ENCODE measurements at regions not wholly inside any gene's neighbourhood (a gene's known extent, or its start where the extent isn't known, plus 50 kb on each side); places are given as distances from the start of the nearest gene placed in this dataset.

- no peaks in the 10 kb centered on the region for H3K27me3 Mint-ChIP-seq (ENCODE audit: insufficient read depth)
- H3K4me1 Mint-ChIP-seq (ENCODE audit: low read depth): no peaks in the 10 kb centered on the region
- H3K36me3 Mint-ChIP-seq (ENCODE audit: low read depth): no peaks in the 10 kb centered on the region
- no peak for DNase-seq (ENCODE audit: low spot score)
- intact Hi-C loops (cut with micrococcal nuclease): no loop called here
- H3K9me3 Mint-ChIP-seq: peaks cover 4% of the 10 kb centered on the region
- no peak overlapping the region for H3K27ac Mint-ChIP-seq
- no peak overlapping the region for H3K4me3 Mint-ChIP-seq
Observed at GRCh38 chr20:16167423-16168130, 405.7 kb downstream of the KIF16B start.

DNA sequence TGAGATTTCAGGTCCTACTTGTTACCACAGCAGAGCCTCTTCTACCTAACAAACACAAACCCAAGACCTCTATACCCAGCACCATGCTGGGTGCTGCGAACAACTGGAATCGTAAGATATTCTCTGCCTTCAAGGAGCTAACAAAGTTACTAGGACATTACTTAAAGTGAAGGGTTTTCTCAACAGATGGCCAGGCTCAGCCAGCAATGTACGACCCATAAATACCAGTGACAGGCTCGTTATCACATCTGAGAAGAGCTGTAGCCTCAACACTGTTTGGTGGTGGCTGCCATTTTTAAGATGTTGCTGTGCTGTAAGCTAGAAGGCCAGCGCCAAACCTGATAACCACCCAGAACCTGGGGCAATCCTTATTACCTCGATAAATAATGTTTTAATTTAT is 406.5 kb downstream of the KIF16B start:
- no peaks in the 10 kb centered on the region for H3K27me3 Mint-ChIP-seq (ENCODE audit: insufficient read depth)
- no peaks in the 10 kb centered on the region for H3K4me1 Mint-ChIP-seq (ENCODE audit: low read depth)
- no peak for DNase-seq (ENCODE audit: low spot score)
- intact Hi-C loops (cut with micrococcal nuclease): no loop called here
- no peak overlapping the region for H3K4me3 Mint-ChIP-seq
- H3K9me3 Mint-ChIP-seq: peaks cover 4% of the 10 kb centered on the region
- no peaks in the 10 kb centered on the region for H3K36me3 Mint-ChIP-seq (ENCODE audit: low read depth)
- no peak overlapping the region for H3K27ac Mint-ChIP-seq

- no peaks in the 10 kb centered on the region for H3K27me3 Mint-ChIP-seq (ENCODE audit: insufficient read depth)
- no peak for DNase-seq (ENCODE audit: low spot score)
- H3K27ac Mint-ChIP-seq: no peak overlapping the region
- no peaks in the 10 kb centered on the region for H3K36me3 Mint-ChIP-seq (ENCODE audit: low read depth)
- H3K9me3 Mint-ChIP-seq: peaks cover 6% of the 10 kb centered on the region
- no peaks in the 10 kb centered on the region for H3K4me1 Mint-ChIP-seq (ENCODE audit: low read depth)
- H3K4me3 Mint-ChIP-seq: no peak overlapping the region
- intact Hi-C loops (cut with micrococcal nuclease): loop anchor here (10.0 kb wide), 1 partner anchor 64 kb away; no protein-coding TSS in a partner anchor
Observed at GRCh38 chr20:16158976-16159286, 414.3 kb downstream of the KIF16B start.

DNA sequence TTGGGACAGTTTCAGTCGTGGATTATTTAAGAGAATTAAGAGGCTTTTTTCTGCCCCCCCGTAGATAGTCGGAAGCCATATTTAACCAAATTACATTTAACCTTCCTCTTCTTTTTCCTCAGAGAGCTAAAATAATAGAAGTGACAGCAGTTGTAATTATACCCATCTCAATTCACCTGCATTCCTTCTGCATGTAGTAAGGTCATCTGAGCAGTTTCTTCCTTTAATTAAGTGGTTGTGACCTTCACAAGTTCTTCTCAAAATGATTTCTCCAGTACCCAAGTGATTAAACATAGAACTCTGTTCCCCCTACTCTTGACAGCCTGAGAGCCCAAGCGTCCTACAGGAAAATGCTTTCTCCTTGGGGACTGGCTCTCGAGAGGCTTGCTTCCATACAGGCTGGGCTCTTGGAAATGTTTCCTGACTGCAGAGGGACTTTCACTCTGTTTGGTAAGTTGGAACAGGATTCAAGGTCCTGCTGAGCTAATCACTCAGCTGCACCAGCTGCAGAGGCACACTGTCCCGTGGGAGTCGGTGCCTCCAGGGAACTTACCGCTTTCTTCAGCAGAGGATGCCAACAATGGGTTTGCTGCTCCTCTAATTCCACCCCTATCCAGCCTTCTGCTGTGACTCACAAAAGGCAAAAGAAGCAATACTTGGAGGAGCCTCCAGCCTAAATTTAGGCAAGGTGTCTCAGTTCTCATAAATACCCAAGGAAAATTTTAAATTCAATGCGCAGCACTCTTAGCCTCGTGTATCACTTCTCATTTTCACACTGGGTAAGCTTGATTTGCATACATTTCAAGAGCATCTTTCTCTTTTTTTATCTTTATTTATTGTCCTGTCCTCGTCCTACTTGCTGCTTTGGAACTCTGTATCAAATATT is 414.9 kb downstream of the KIF16B start:
- no peak for DNase-seq (ENCODE audit: low spot score)
- H3K27ac Mint-ChIP-seq: no peak overlapping the region
- H3K4me3 Mint-ChIP-seq: no peak overlapping the region
- H3K4me1 Mint-ChIP-seq (ENCODE audit: low read depth): no peaks in the 10 kb centered on the region
- no peaks in the 10 kb centered on the region for H3K27me3 Mint-ChIP-seq (ENCODE audit: insufficient read depth)
- intact Hi-C loops (cut with micrococcal nuclease): loop anchor here (10.0 kb wide), 1 partner anchor 64 kb away; no protein-coding TSS in a partner anchor
- H3K9me3 Mint-ChIP-seq: peaks cover 7% of the 10 kb centered on the region
- no peaks in the 10 kb centered on the region for H3K36me3 Mint-ChIP-seq (ENCODE audit: low read depth)

- intact Hi-C loops (cut with micrococcal nuclease): no loop called here
- no peak overlapping the region for H3K27ac Mint-ChIP-seq
Observed at GRCh38 chr20:16147916-16148315, 425.3 kb downstream of the KIF16B start.

DNA sequence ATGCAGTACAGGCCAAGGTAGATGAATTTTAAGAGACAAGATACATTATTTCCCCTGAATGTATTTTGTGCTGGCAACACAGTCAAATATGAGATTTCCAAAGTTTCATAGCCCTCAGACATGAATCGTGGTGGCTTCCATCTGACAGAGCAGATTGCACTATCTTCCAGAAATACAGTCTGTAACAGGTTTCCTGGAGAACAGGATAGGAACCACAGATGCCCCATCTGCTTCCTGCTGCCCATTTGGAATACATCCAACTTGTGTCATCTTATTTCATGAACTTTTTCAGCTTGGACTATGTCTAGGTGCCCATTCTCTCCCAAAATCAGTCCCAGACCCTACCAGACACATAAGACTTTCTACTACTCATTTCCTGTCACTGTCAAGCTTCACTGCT is 426.0 kb downstream of the KIF16B start:
- no peak overlapping the region for H3K27ac Mint-ChIP-seq
- no peaks in the 10 kb centered on the region for H3K27me3 Mint-ChIP-seq (ENCODE audit: insufficient read depth)
- H3K4me3 Mint-ChIP-seq: no peak overlapping the region
- peaks cover 6% of the 10 kb centered on the region for H3K9me3 Mint-ChIP-seq
- no peaks in the 10 kb centered on the region for H3K4me1 Mint-ChIP-seq (ENCODE audit: low read depth)
- H3K36me3 Mint-ChIP-seq (ENCODE audit: low read depth): no peaks in the 10 kb centered on the region
- DNase-seq (ENCODE audit: low spot score): no peak
- intact Hi-C loops (cut with micrococcal nuclease): no loop called here

More at GRCh38 chr20:16147916-16148315, 425.3 kb downstream of the KIF16B start:
- DNase-seq (ENCODE audit: low spot score): no peak
- Mint-ChIP-seq H3K4me3 (no peak overlapping the region), H3K36me3 (ENCODE audit: low read depth) (no peaks in the 10 kb centered on the region), H3K4me1 (ENCODE audit: low read depth) (no peaks in the 10 kb centered on the region), H3K27me3 (ENCODE audit: insufficient read depth) (no peaks in the 10 kb centered on the region), H3K9me3 (peaks cover 6% of the 10 kb centered on the region)

DNA sequence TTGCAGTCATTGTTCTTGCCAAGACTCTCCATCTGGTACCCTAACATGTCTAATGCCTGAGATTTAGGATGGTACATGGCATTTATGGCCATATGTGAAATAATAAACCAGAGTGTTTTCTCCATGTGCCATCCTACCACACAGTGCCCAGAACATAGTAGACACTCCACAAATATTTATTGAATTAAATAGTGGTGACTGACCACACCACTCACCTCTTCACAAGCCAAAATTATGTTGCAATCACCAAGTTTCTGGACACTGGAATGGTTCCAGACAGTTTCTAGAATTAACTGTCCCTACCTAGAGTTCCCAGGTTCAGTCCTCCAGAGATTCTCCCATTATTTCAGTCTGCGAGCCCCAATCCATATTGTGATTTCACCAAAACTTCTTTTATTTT is 427.3 kb downstream of the KIF16B start:
- no peak for DNase-seq (ENCODE audit: low spot score)
- Mint-ChIP-seq H3K27me3 (ENCODE audit: insufficient read depth) (no peaks in the 10 kb centered on the region), H3K4me3 (no peak overlapping the region), H3K9me3 (peaks cover 6% of the 10 kb centered on the region), H3K4me1 (ENCODE audit: low read depth) (no peaks in the 10 kb centered on the region), H3K36me3 (ENCODE audit: low read depth) (no peaks in the 10 kb centered on the region), H3K27ac (no peak overlapping the region)
- intact Hi-C loops (cut with micrococcal nuclease): no loop called here

DNA sequence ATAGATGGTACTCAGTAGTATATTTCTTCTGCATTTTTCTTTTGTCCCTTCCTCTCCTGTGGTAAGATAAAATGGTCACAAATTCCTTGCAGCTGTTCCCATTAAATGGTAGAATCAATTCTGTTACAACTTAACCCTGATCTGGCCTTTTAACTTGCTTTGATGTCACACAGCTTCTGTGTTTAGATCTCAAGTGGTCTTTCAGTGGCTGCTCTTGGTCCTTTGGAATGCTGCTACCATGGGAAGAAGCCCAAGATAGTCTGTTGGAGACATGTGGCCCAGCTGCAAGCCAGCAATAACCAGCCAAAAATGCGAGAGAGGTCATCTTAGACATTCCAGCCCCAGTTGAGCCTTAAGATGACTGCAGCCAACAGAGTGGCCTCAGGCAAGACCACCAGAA is 429.7 kb downstream of the KIF16B start:
- Mint-ChIP-seq H3K4me3 (no peak overlapping the region), H3K9me3 (no peaks in the 10 kb centered on the region), H3K27me3 (ENCODE audit: insufficient read depth) (no peaks in the 10 kb centered on the region), H3K4me1 (ENCODE audit: low read depth) (no peaks in the 10 kb centered on the region), H3K36me3 (ENCODE audit: low read depth) (no peaks in the 10 kb centered on the region), H3K27ac (no peak overlapping the region)
- intact Hi-C loops (cut with micrococcal nuclease): no loop called here
- DNase-seq (ENCODE audit: low spot score): no peak

GRCh38 chr20:16135630-16136029 is 437.6 kb downstream of the KIF16B start:
- intact Hi-C loops (cut with micrococcal nuclease): no loop called here
- no peak for DNase-seq (ENCODE audit: low spot score)
- Mint-ChIP-seq H3K27me3 (ENCODE audit: insufficient read depth) (no peaks in the 10 kb centered on the region), H3K36me3 (ENCODE audit: low read depth) (no peaks in the 10 kb centered on the region), H3K9me3 (peaks cover 6% of the 10 kb centered on the region), H3K4me1 (ENCODE audit: low read depth) (no peaks in the 10 kb centered on the region), H3K4me3 (no peak overlapping the region), H3K27ac (no peak overlapping the region)

DNA sequence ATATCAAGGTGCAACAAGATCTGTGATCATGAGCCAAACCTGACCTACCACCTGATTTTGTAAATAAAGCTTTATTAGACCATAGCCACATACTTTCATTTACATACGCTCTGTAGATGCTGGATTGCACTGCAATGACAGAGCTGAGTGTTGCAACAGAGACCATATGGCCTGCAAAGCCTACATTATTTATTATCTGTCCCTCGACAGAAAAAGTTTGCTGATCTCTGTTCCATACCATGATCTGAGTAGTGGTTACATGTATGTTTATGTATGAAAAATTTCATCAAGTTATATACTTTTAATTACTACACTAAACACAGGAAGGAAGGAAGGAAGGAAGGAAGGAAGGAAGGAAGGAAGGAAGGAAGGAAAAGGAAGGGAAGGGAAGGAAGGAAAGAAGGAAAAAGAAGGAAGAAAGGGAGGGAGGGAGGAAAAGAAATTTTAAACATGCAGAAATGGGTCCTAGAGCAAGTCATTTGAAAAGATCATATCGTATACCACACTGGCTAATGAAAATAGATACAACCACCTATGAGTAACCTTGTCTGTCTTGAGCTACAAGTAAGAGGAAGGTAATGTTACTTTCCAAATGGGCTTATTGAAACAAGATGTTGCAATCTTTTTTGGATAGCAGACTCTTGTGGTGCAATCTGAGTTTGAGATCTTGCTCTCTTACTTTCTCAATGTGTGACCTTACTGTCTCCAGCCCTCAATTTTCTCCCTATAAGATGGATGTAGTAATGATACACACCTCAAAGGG is 441.0 kb downstream of the KIF16B start:
- intact Hi-C loops (cut with micrococcal nuclease): no loop called here
- Mint-ChIP-seq H3K4me1 (ENCODE audit: low read depth) (no peaks in the 10 kb centered on the region), H3K36me3 (ENCODE audit: low read depth) (no peaks in the 10 kb centered on the region)

GRCh38 chr20:16129411-16129810 is 443.8 kb downstream of the KIF16B start:
- no peak overlapping the region for H3K27ac Mint-ChIP-seq
- intact Hi-C loops (cut with micrococcal nuclease): no loop called here
- no peak overlapping the region for H3K4me3 Mint-ChIP-seq
- no peaks in the 10 kb centered on the region for H3K4me1 Mint-ChIP-seq (ENCODE audit: low read depth)
- H3K27me3 Mint-ChIP-seq (ENCODE audit: insufficient read depth): no peaks in the 10 kb centered on the region
- H3K9me3 Mint-ChIP-seq: no peaks in the 10 kb centered on the region
- no peaks in the 10 kb centered on the region for H3K36me3 Mint-ChIP-seq (ENCODE audit: low read depth)
- DNase-seq (ENCODE audit: low spot score): no peak

More for the DNA sequence above, 441.0 kb downstream of the KIF16B start:
- peaks cover 6% of the 10 kb centered on the region for H3K9me3 Mint-ChIP-seq
- no peak overlapping the region for H3K4me3 Mint-ChIP-seq
- no peak overlapping the region for H3K27ac Mint-ChIP-seq
- no peak for DNase-seq (ENCODE audit: low spot score)
- H3K27me3 Mint-ChIP-seq (ENCODE audit: insufficient read depth): no peaks in the 10 kb centered on the region

DNA sequence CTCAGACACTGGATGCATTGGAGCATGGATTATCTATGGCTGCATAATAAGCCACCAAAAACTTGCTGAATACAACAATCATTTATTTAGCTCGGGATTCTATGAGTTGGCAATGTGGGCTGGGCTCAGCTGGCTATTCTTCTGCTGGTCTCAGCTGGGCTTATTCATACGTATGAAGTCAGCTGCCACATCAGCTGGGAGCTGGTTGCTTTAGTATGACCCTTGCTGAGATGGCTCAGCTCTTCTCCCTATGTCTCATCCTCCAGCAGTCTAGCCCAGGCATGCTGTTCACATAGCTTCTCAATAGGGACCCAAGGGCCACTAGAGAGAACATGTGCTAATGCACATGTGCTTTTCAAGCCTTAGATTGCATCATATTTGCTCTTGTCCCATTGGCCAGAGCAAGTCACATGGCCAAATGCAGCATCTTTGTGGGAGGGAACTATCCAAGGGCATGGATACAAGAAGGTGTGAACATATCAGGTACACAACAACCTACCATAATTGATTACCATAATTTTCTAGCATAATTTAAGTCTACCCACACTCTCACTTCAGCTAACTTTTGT is 444.6 kb downstream of the KIF16B start:
- no peak overlapping the region for H3K4me3 Mint-ChIP-seq
- intact Hi-C loops (cut with micrococcal nuclease): no loop called here
- no peak for DNase-seq (ENCODE audit: low spot score)
- no peaks in the 10 kb centered on the region for H3K36me3 Mint-ChIP-seq (ENCODE audit: low read depth)
- H3K9me3 Mint-ChIP-seq: no peaks in the 10 kb centered on the region
- H3K4me1 Mint-ChIP-seq (ENCODE audit: low read depth): no peaks in the 10 kb centered on the region
- H3K27me3 Mint-ChIP-seq (ENCODE audit: insufficient read depth): no peaks in the 10 kb centered on the region
- H3K27ac Mint-ChIP-seq: no peak overlapping the region
